ENCODE measurements at regions not wholly inside any gene's neighbourhood (a gene's known extent, or its start where the extent isn't known, plus 50 kb on each side); places are given as distances from the start of the nearest gene placed in this dataset.

GRCh38 chr3:146969356-146969755 is 364.2 kb upstream of the PLSCR5 start:
- peak overlapping the region; percentile 84 to 95; a peak in 3 of 4 replicates for H3K27ac ChIP-seq (ENCODE audit: low read depth in 2 of 2, low read length in 1 of 2)
- peak overlapping the region; percentile 57; the same call in 1 of the 2 replicates for H3K9ac ChIP-seq
- H3F3A ChIP-seq (replicated peaks; ENCODE audit: insufficient read depth) = peaks cover 37% of the 10 kb centered on the region
- H3K4me2 ChIP-seq = peak overlapping the region; percentile 60; the same call in 1 of the 2 replicates
- POLR2A ChIA-PET = no interaction called here
- DNase-seq = no peak
- H4K20me1 ChIP-seq (ENCODE audit: insufficient read depth) = no peaks in the 10 kb centered on the region
- peaks cover 0 to 28% of the 10 kb centered on the region in 2 experiments; a peak in 3 of 4 replicates for H3K4me1 ChIP-seq (ENCODE audit: control insufficient read depth in 1 of 2, insufficient read depth in 2 of 2, low read depth in 1 of 2, low read length in 1 of 2)
- CTCF ChIA-PET = interaction anchor here (0.9 kb wide), 1 partner anchor 9 kb away, joined by 3 read pairs; no protein-coding TSS in a partner anchor
- peaks cover 5% of the 10 kb centered on the region; the same call in 1 of the 2 replicates for H3K9me2 ChIP-seq
- no peaks in the 10 kb centered on the region for H3K27me3 ChIP-seq (ENCODE audit: insufficient read depth)
- no peak overlapping the region for H3K4me3 ChIP-seq (ENCODE audit: low read depth in 2 of 2, low read length in 1 of 2)
- no peaks in the 10 kb centered on the region for H3K79me2 ChIP-seq (ENCODE audit: insufficient read depth)
- no peaks in the 10 kb centered on the region for H3K9me3 ChIP-seq
- H2AFZ ChIP-seq (ENCODE audit: low read depth) = peak overlapping the region; percentile 54
- H3K36me3 ChIP-seq (replicated peaks in 1 of 2; ENCODE audit: control insufficient read depth in 1 of 2, insufficient read depth in 2 of 2, low read length in 1 of 2) = no peaks in the 10 kb centered on the region
- TF ChIP-seq MAX (IDR thresholded peaks at IDR 0.05; ENCODE audit: low read depth) (no peak), EZH2phosphoT487 (IDR thresholded peaks at IDR 0.05; ENCODE audit: borderline replicate concordance, low read depth) (no peak), USF2 (IDR thresholded peaks at IDR 0.05; ENCODE audit: borderline replicate concordance, low read depth, low read length) (no peak), YY1 (IDR thresholded peaks at IDR 0.05; ENCODE audit: low read depth) (no peak), JUND (IDR thresholded peaks at IDR 0.05) (no peak), ELF1 (IDR thresholded peaks at IDR 0.05) (no peak), RFX5 (IDR thresholded peaks at IDR 0.05; ENCODE audit: low read length) (no peak), TCF12 (IDR thresholded peaks at IDR 0.05) (no peak), MEF2A (IDR thresholded peaks at IDR 0.05; ENCODE audit: borderline replicate concordance, low read depth) (no peak), NRF1 (IDR thresholded peaks at IDR 0.05; ENCODE audit: low read depth, low read length) (no peak), CHD2 (IDR thresholded peaks at IDR 0.05; ENCODE audit: low read length, partially characterized antibody) (no peak), PBX3 (IDR thresholded peaks at IDR 0.05) (no peak), GABPA (IDR thresholded peaks at IDR 0.05; ENCODE audit: low read depth) (no peak)

GRCh38 chr3:146968204-146968651 is 363.1 kb upstream of the PLSCR5 start:
- Histone ChIP-seq H3K9me3 (no peaks in the 10 kb centered on the region), H3K9ac (peak overlapping the region; percentile 57), H3F3A (replicated peaks; ENCODE audit: insufficient read depth) (peaks cover 37% of the 10 kb centered on the region), H4K20me1 (ENCODE audit: insufficient read depth) (no peaks in the 10 kb centered on the region), H3K4me3 (ENCODE audit: low read depth in 2 of 2, low read length in 1 of 2) (peak overlapping the region; percentile 17 to 35; a peak in 3 of 4 replicates), H3K79me2 (ENCODE audit: insufficient read depth) (no peaks in the 10 kb centered on the region), H3K9me2 (peaks cover 5% of the 10 kb centered on the region; the same call in 1 of the 2 replicates), H3K36me3 (replicated peaks in 1 of 2; ENCODE audit: control insufficient read depth in 1 of 2, insufficient read depth in 2 of 2, low read length in 1 of 2) (no peaks in the 10 kb centered on the region), H3K27ac (ENCODE audit: low read depth in 2 of 2, low read length in 1 of 2) (peak overlapping the region; percentile 84 to 95; a peak in 3 of 4 replicates), H3K4me2 (peak overlapping the region; percentile 60), H3K4me1 (ENCODE audit: control insufficient read depth in 1 of 2, insufficient read depth in 2 of 2, low read depth in 1 of 2, low read length in 1 of 2) (peaks cover 0 to 28% of the 10 kb centered on the region in 2 experiments; a peak in 3 of 4 replicates), H3K27me3 (ENCODE audit: insufficient read depth) (no peaks in the 10 kb centered on the region), H2AFZ (ENCODE audit: low read depth) (peak overlapping the region; percentile 55; the same call in 1 of the 2 replicates)
- DNase-seq = no peak
- CTCF ChIA-PET = no interaction called here
- WGBS (ENCODE audit: low lambda C conversion rate) = 4% methylated on average over 1 of the region's 1 CpG
- POLR2A ChIA-PET = no interaction called here
- peak; percentile 80; the same call in 1 of the 2 replicates for TF ChIP-seq TEAD4 (IDR thresholded peaks at IDR 0.05; ENCODE audit: borderline replicate concordance, insufficient read depth)
- TF ChIP-seq TAF1 (IDR thresholded peaks at IDR 0.05; ENCODE audit: borderline replicate concordance, low read depth, low read length) = no peak
- TF ChIP-seq EZH2phosphoT487 (IDR thresholded peaks at IDR 0.05; ENCODE audit: borderline replicate concordance, low read depth) = no peak
- TF ChIP-seq ELF1 (IDR thresholded peaks at IDR 0.05) = 0 out of 2 replicates have a peak, but pooled peaks have one; percentile 18
- TF ChIP-seq NRF1 (IDR thresholded peaks at IDR 0.05; ENCODE audit: low read depth, low read length) = no peak
- peak; percentile 83 for TF ChIP-seq PBX3 (IDR thresholded peaks at IDR 0.05)
- no peak for TF ChIP-seq IRF3 (IDR thresholded peaks at IDR 0.05; ENCODE audit: low read depth, low read length)
- no peak for TF ChIP-seq FOXJ3 (CRISPR knock-in tag; IDR thresholded peaks at IDR 0.05)
- TF ChIP-seq SIN3A (IDR thresholded peaks at IDR 0.05; ENCODE audit: borderline replicate concordance, low read depth, low read length) = no peak
- no peak for TF ChIP-seq CHD2 (IDR thresholded peaks at IDR 0.05; ENCODE audit: low read length, partially characterized antibody)
- TF ChIP-seq FOXM1 (IDR thresholded peaks at IDR 0.05; ENCODE audit: low read depth) = no peak; the same call in 1 of the 2 replicates
- no peak for TF ChIP-seq RFX5 (IDR thresholded peaks at IDR 0.05; ENCODE audit: low read length)
- TF ChIP-seq JUND (IDR thresholded peaks at IDR 0.05) = peak; percentile 75
- peak; percentile 98 for TF ChIP-seq MEF2A (IDR thresholded peaks at IDR 0.05; ENCODE audit: borderline replicate concordance, low read depth)
- TF ChIP-seq FOSL2 (IDR thresholded peaks at IDR 0.05; ENCODE audit: borderline replicate concordance, low read depth) = peak; percentile 75
- peak; percentile 55 for TF ChIP-seq RXRA (IDR thresholded peaks at IDR 0.05; ENCODE audit: borderline replicate concordance, low read depth)
- peak; percentile 89 for TF ChIP-seq TCF12 (IDR thresholded peaks at IDR 0.05)
- no peak for TF ChIP-seq RAD21 (IDR thresholded peaks at IDR 0.05; ENCODE audit: low read length)
- TF ChIP-seq EP300 (IDR thresholded peaks at IDR 0.05; ENCODE audit: borderline replicate concordance in 1 of 2, low read depth in 1 of 2, low read length in 1 of 2) = peak; percentile 13 to 84; a peak in 3 of 4 replicates

Data from SK-N-SH (cell line).